Spleen (tissue), 11 donors: ENCODE measurements at regions not wholly inside any gene's neighbourhood (a gene's known extent, or its start where the extent isn't known, plus 50 kb on each side); places are given as distances from the start of the nearest gene placed in this dataset.

Experiments
- DNase-seq: peaks from one replicate; pipeline ENCODE4 v3.0.0-alpha.2; 2020
- H3K27ac ChIP-seq, 8 donors: fragments of 200-600 bp; sonication (generic) in 7 of 8; 1 replicate in 4 of 8; 2 replicates in 4 of 8; pipeline versions ENCODE4 v1.5.0 to v1.8.0; 2016 to 2021; ENCODE audit warnings: inconsistent platforms in 4 of 8, mild to moderate bottlenecking in 4 of 8, moderate library complexity in 1 of 8
- H3K27me3 ChIP-seq, 7 donors: fragments of 200-600 bp; sonication (generic) in 6 of 7; replicated peaks in 1 of 7; 1 replicate in 4 of 7; 2 replicates in 3 of 7; pipeline versions ENCODE4 v1.5.0 to v1.8.0; 2016 to 2021; ENCODE audit warnings: inconsistent platforms in 3 of 7, mild to moderate bottlenecking in 1 of 7
- H3K36me3 ChIP-seq, 6 donors: fragments of 200-600 bp; sonication (generic) in 5 of 6; 1 replicate in 4 of 6; 2 replicates in 2 of 6; pipeline versions ENCODE4 v1.5.0 to v1.8.0; 2016 to 2021; ENCODE audit warnings: inconsistent platforms in 2 of 6
- H3K4me1 ChIP-seq, 6 donors: fragments of 200-600 bp; sonication (generic) in 5 of 6; 1 replicate in 3 of 6; 2 replicates in 3 of 6; pipeline versions ENCODE4 v1.5.0 to v1.8.0; 2016 to 2021; ENCODE audit warnings: inconsistent platforms in 3 of 6
- H3K4me3 ChIP-seq, 8 donors: fragments of 200-600 bp; sonication (generic) in 7 of 8; 1 replicate in 4 of 8; 2 replicates in 4 of 8; pipeline versions ENCODE4 v1.5.0 to v1.8.0; 2016 to 2021; ENCODE audit warnings: inconsistent platforms in 4 of 8, mild to moderate bottlenecking in 4 of 8, moderate library complexity in 2 of 8
- H3K9me3 ChIP-seq, 8 donors: fragments of 200-600 bp; sonication (generic) in 7 of 8; 1 replicate in 4 of 8; 2 replicates in 4 of 8; pipeline versions ENCODE4 v1.5.0 to v1.8.0; 2016 to 2021; ENCODE audit warnings: inconsistent platforms in 4 of 8
- CTCF ChIP-seq, 11 experiments: fragments of 200-600 bp in 7 of 11; fragments of 450-650 bp in 4 of 11; sonication (generic) in 4 of 11; IDR thresholded peaks in 8 of 11; conservative IDR thresholded peaks in 3 of 11; 1 replicate in 7 of 11; 2 replicates in 4 of 11; pipeline versions ENCODE4 v1.4.0 to v1.8.0; 2016 to 2021; ENCODE audit warnings: antibody characterized with exemption in 11 of 11, inconsistent platforms in 4 of 11, mild to moderate bottlenecking in 1 of 11
- POLR2A ChIP-seq, 3 donors: fragments of 450-650 bp; IDR thresholded peaks; one replicate each; pipeline ENCODE4 v1.5.1; 2017; ENCODE audit warnings: antibody characterized with exemption in 3 of 3, mild to moderate bottlenecking in 1 of 3
- POLR2AphosphoS5 ChIP-seq, 3 donors: sonication (generic); formaldehyde crosslinking; IDR thresholded peaks; one replicate each; pipeline ENCODE4 v1.5.1; 2017; ENCODE audit warnings: antibody characterized with exemption in 3 of 3
- WGBS, 5 donors: extraction: QIAGEN DNeasy Blood & Tissue Kit in 3 of 5; methylation state at CpG; one replicate each; pipeline versions ENCODE4 v1.1.5 to v1.1.7; 2013 to 2018; 5-methylcytosine and 5-hydroxymethylcytosine counted together
- intact Hi-C: fragments of 100-400 bp; cut with DNase I; formaldehyde crosslinking; loops from one replicate; pipeline ENCODE4 v1.15.0; 2023; ENCODE audit warnings: low total_unique reads
- donor health status: healthy with polysubstance abuse.
- donor health status: DM: no; HTN: no; CAD: no; lungs with moderate emphysema.
- donor health status: DM: no; HTN: no; CAD: no.
- donor health status: Bipolar disorder and iron deficiency.
- donor health status: healthy.
- donor health status: DM: no; HTN: no; CAD: no.
- donor health status: DM: yes; HTN: yes; CAD: no.

GRCh38 chr17:71011391-71011790 lies 842.1 kb downstream of the KCNJ2 start:
- H3K4me3 ChIP-seq, result no peak overlapping the region
- no peak for DNase-seq
- no peaks in the 10 kb centered on the region for H3K36me3 ChIP-seq
- WGBS, 5 donors, result 50 to 66% (median 61%) methylated on average over 4 of the region's 4 CpGs
- no peaks in the 10 kb centered on the region for H3K27me3 ChIP-seq
- no peaks in the 10 kb centered on the region for H3K4me1 ChIP-seq
- intact Hi-C loops, result no loop called here
- no peak overlapping the region for H3K27ac ChIP-seq
- peaks cover 0 to 15% (median 0%) of the 10 kb centered on the region in 8 donors for H3K9me3 ChIP-seq
- TF ChIP-seq CTCF (IDR thresholded peaks at IDR 0.05 in 8 of 11, conservative IDR thresholded peaks at IDR 0.05 in 3 of 11) (no peak), POLR2AphosphoS5 (IDR thresholded peaks at IDR 0.05) (no peak), POLR2A (IDR thresholded peaks at IDR 0.05) (no peak)

GRCh38 chr17:71019699-71020098 lies 850.4 kb downstream of the KCNJ2 start:
- no peak overlapping the region for H3K4me3 ChIP-seq
- no peak for TF ChIP-seq POLR2AphosphoS5 (IDR thresholded peaks at IDR 0.05)
- TF ChIP-seq CTCF (IDR thresholded peaks at IDR 0.05 in 8 of 11, conservative IDR thresholded peaks at IDR 0.05 in 3 of 11), result no peak
- TF ChIP-seq POLR2A (IDR thresholded peaks at IDR 0.05), result no peak
- H3K27me3 ChIP-seq, result no peaks in the 10 kb centered on the region
- DNase-seq, result no peak
- no peaks in the 10 kb centered on the region for H3K36me3 ChIP-seq
- WGBS, 5 donors, result 83 to 100% (median 98%) methylated on average over 1 of the region's 1 CpG
- no peak overlapping the region for H3K27ac ChIP-seq
- no peaks in the 10 kb centered on the region for H3K9me3 ChIP-seq
- intact Hi-C loops, result no loop called here
- H3K4me1 ChIP-seq, result no peaks in the 10 kb centered on the region

- Histone ChIP-seq H3K27ac (no peak overlapping the region), H3K27me3 (no peaks in the 10 kb centered on the region), H3K36me3 (no peaks in the 10 kb centered on the region), H3K9me3 (no peaks in the 10 kb centered on the region), H3K4me3 (no peak overlapping the region), H3K4me1 (no peaks in the 10 kb centered on the region)
- intact Hi-C loops, result no loop called here
- TF ChIP-seq POLR2AphosphoS5 (IDR thresholded peaks at IDR 0.05) (no peak), CTCF (IDR thresholded peaks at IDR 0.05 in 8 of 11, conservative IDR thresholded peaks at IDR 0.05 in 3 of 11) (no peak), POLR2A (IDR thresholded peaks at IDR 0.05) (no peak)
- WGBS, 5 donors, result 65 to 89% (median 74%) methylated on average over 3 of the region's 3 CpGs
- no peak for DNase-seq
Measured at GRCh38 chr17:71022758-71023157, 853.4 kb downstream of the KCNJ2 start.

- intact Hi-C loops, result no loop called here
- TF ChIP-seq POLR2AphosphoS5 (IDR thresholded peaks at IDR 0.05) (no peak), POLR2A (IDR thresholded peaks at IDR 0.05) (no peak), CTCF (IDR thresholded peaks at IDR 0.05 in 8 of 11, conservative IDR thresholded peaks at IDR 0.05 in 3 of 11) (no peak)
- DNase-seq, result no peak
- no peak overlapping the region for H3K4me3 ChIP-seq
- no peaks in the 10 kb centered on the region for H3K27me3 ChIP-seq
- no peaks in the 10 kb centered on the region for H3K4me1 ChIP-seq
- H3K36me3 ChIP-seq, result no peaks in the 10 kb centered on the region
- no peaks in the 10 kb centered on the region for H3K9me3 ChIP-seq
- 50 to 65% (median 61%) methylated on average over 8 of the region's 8 CpGs for WGBS, 5 donors
- H3K27ac ChIP-seq, result no peak overlapping the region
Measured at GRCh38 chr17:71023249-71024030, 854.1 kb downstream of the KCNJ2 start.
